Loucy (cell line): ENCODE measurements at regions not wholly inside any gene's neighbourhood (a gene's known extent, or its start where the extent isn't known, plus 50 kb on each side); places are given as distances from the start of the nearest gene placed in this dataset.

Experiments used
- H2AFZ ChIP-seq: fragments of 200-600 bp; sonication (generic); 2 replicates; pipeline ENCODE4 v1.6.0; 2016; ENCODE audit warnings: antibody characterized with exemption, mild to moderate bottlenecking, low read length, moderate library complexity
- H3F3A ChIP-seq: fragments of 200-600 bp; 2 replicates; pipeline ENCODE4 v1.6.0; 2016; ENCODE audit warnings: antibody characterized with exemption, low read depth, mild to moderate bottlenecking
- H3K27me3 ChIP-seq: fragments of 200-600 bp; sonication (generic); 2 replicates; pipeline ENCODE4 v1.6.1; 2014; ENCODE audit warnings: low read length, mild to moderate bottlenecking; ENCODE audit not compliant: insufficient read depth, poor library complexity, severe bottlenecking
- H3K36me3 ChIP-seq: fragments of 200-600 bp; sonication (generic); 2 replicates; pipeline ENCODE4 v1.6.1; 2016; ENCODE audit warnings: low read length; ENCODE audit not compliant: insufficient read depth
- H3K4me1 ChIP-seq: fragments of 200-600 bp; sonication (generic); 2 replicates; pipeline ENCODE4 v1.5.1; 2014; ENCODE audit warnings: low read length, mild to moderate bottlenecking; ENCODE audit not compliant: insufficient read depth, poor library complexity, severe bottlenecking
- H3K4me2 ChIP-seq: fragments of 200-600 bp; sonication (generic); 2 replicates; pipeline ENCODE4 v1.6.0; 2014; ENCODE audit warnings: antibody characterized with exemption, low read length, low read depth, mild to moderate bottlenecking; ENCODE audit not compliant: poor library complexity, severe bottlenecking
- H3K4me3 ChIP-seq: fragments of 200-600 bp; sonication (generic); 2 replicates; pipeline ENCODE4 v1.5.1; 2014; ENCODE audit warnings: low read length, mild to moderate bottlenecking, mixed read lengths; ENCODE audit not compliant: poor library complexity, severe bottlenecking
- H3K79me2 ChIP-seq: fragments of 200-600 bp; sonication (generic); 2 replicates; pipeline ENCODE4 v1.6.1; 2014; ENCODE audit warnings: low read length; ENCODE audit not compliant: insufficient read depth
- H3K9ac ChIP-seq: fragments of 200-600 bp; sonication (generic); 2 replicates; pipeline ENCODE4 v1.6.0; 2014; ENCODE audit warnings: mild to moderate bottlenecking, low read depth, low read length, moderate library complexity; ENCODE audit not compliant: poor library complexity, severe bottlenecking
- H3K9me2 ChIP-seq: fragments of 200-600 bp; sonication (generic); replicated peaks from 2 replicates; pipeline ENCODE4 v1.6.1; 2016; ENCODE audit warnings: low read depth, low read length, mixed read lengths
- H3K9me3 ChIP-seq: fragments of 200-600 bp; sonication (generic); 2 replicates; pipeline ENCODE4 v1.6.1; 2014; ENCODE audit warnings: mild to moderate bottlenecking, antibody characterized with exemption, low read length, low read depth; ENCODE audit not compliant: insufficient read depth
- H4K20me1 ChIP-seq: fragments of 200-600 bp; sonication (generic); 2 replicates; pipeline ENCODE4 v1.6.0; 2014; ENCODE audit warnings: antibody characterized with exemption, low read length, mild to moderate bottlenecking; ENCODE audit not compliant: insufficient read depth, poor library complexity, severe bottlenecking
- CTCF ChIP-seq: fragments of 200-600 bp; sonication (generic); conservative IDR thresholded peaks from 2 replicates; pipeline ENCODE4 v1.5.1; 2014; ENCODE audit warnings: mild to moderate bottlenecking, antibody characterized with exemption, low read length
- EZH2phosphoT487 ChIP-seq: fragments of 200-600 bp; IDR thresholded peaks from 2 replicates; pipeline ENCODE4 v1.6.1; 2018; ENCODE audit warnings: antibody characterized with exemption, mild to moderate bottlenecking, moderate library complexity, borderline replicate concordance

GRCh38 chr15:96553006-96553405 is 222.5 kb downstream of the NR2F2 start:
- Histone ChIP-seq H3K9me2 (no peaks in the 10 kb centered on the region), H3K36me3 (no peaks in the 10 kb centered on the region), H2AFZ (no peak overlapping the region), H3K9ac (no peak overlapping the region), H3K4me1 (no peaks in the 10 kb centered on the region), H3K9me3 (no peaks in the 10 kb centered on the region), H3K4me3 (no peak overlapping the region), H3K27me3 (no peaks in the 10 kb centered on the region), H3K4me2 (no peak overlapping the region), H3K79me2 (no peaks in the 10 kb centered on the region), H4K20me1 (no peaks in the 10 kb centered on the region), H3F3A (no peaks in the 10 kb centered on the region)
- no peak for TF ChIP-seq CTCF
- no peak for TF ChIP-seq EZH2phosphoT487

GRCh38 chr15:96553451-96553850 is 223.0 kb downstream of the NR2F2 start:
- H3K4me2 ChIP-seq = no peak overlapping the region
- no peaks in the 10 kb centered on the region for H3K4me1 ChIP-seq
- no peaks in the 10 kb centered on the region for H3K27me3 ChIP-seq
- TF ChIP-seq CTCF (no peak), EZH2phosphoT487 (no peak)
- no peak overlapping the region for H3K9ac ChIP-seq
- H3K4me3 ChIP-seq = no peak overlapping the region
- H3F3A ChIP-seq = no peaks in the 10 kb centered on the region
- no peaks in the 10 kb centered on the region for H4K20me1 ChIP-seq
- no peaks in the 10 kb centered on the region for H3K9me2 ChIP-seq
- no peaks in the 10 kb centered on the region for H3K9me3 ChIP-seq
- H3K79me2 ChIP-seq = no peaks in the 10 kb centered on the region
- no peak overlapping the region for H2AFZ ChIP-seq
- H3K36me3 ChIP-seq = no peaks in the 10 kb centered on the region

GRCh38 chr15:96553931-96554330 is 223.4 kb downstream of the NR2F2 start:
- H3K9me2 ChIP-seq = no peaks in the 10 kb centered on the region
- H3K4me2 ChIP-seq = no peak overlapping the region
- H3F3A ChIP-seq = no peaks in the 10 kb centered on the region
- H3K9ac ChIP-seq = no peak overlapping the region
- H3K4me3 ChIP-seq = no peak overlapping the region
- H2AFZ ChIP-seq = no peak overlapping the region
- H3K27me3 ChIP-seq = no peaks in the 10 kb centered on the region
- no peak for TF ChIP-seq EZH2phosphoT487
- TF ChIP-seq CTCF = no peak
- H3K36me3 ChIP-seq = no peaks in the 10 kb centered on the region
- H4K20me1 ChIP-seq = no peaks in the 10 kb centered on the region
- no peaks in the 10 kb centered on the region for H3K9me3 ChIP-seq
- H3K79me2 ChIP-seq = no peaks in the 10 kb centered on the region
- no peaks in the 10 kb centered on the region for H3K4me1 ChIP-seq
